GM12874 (cell line): ENCODE measurements at regions not wholly inside any gene's neighbourhood (a gene's known extent, or its start where the extent isn't known, plus 50 kb on each side); places are given as distances from the start of the nearest gene placed in this dataset.

Source experiments
- CTCF ChIP-seq: IDR thresholded peaks from 2 replicates; pipeline ENCODE4 v1.5.1; 2011; ENCODE audit warnings: low read depth, mild to moderate bottlenecking, control low read depth, low read length, moderate library complexity; ENCODE audit not compliant: insufficient read depth

- TF ChIP-seq CTCF, result no peak
Measured at GRCh38 chr17:72039490-72039889, 81.3 kb upstream of the SOX9 start.

GRCh38 chr17:72046178-72046577, 74.6 kb upstream of the SOX9 start:
- TF ChIP-seq CTCF, result no peak

- no peak for TF ChIP-seq CTCF
Measured at GRCh38 chr17:72046643-72047612, 73.9 kb upstream of the SOX9 start.

GRCh38 chr17:72049914-72050313, 70.9 kb upstream of the SOX9 start:
- no peak for TF ChIP-seq CTCF

- no peak for TF ChIP-seq CTCF
Measured at GRCh38 chr17:72053036-72053435, 67.8 kb upstream of the SOX9 start.

- TF ChIP-seq CTCF, result no peak
Measured at GRCh38 chr17:72053449-72053848, 67.4 kb upstream of the SOX9 start.

GRCh38 chr17:72056155-72056554, 64.7 kb upstream of the SOX9 start:
- no peak for TF ChIP-seq CTCF
